Lower leg skin (tissue), 3 donors: ENCODE measurements at regions not wholly inside any gene's neighbourhood (a gene's known extent, or its start where the extent isn't known, plus 50 kb on each side); places are given as distances from the start of the nearest gene placed in this dataset.

Experiments
- CTCF ChIP-seq, 3 donors: fragments of 450-650 bp; IDR thresholded peaks; one replicate each; pipeline ENCODE4 v1.5.1; 2016; ENCODE audit warnings: antibody characterized with exemption in 3 of 3, mild to moderate bottlenecking in 3 of 3, moderate library complexity in 2 of 3
- POLR2A ChIP-seq, 2 donors: fragments of 450-650 bp; IDR thresholded peaks; one replicate each; pipeline ENCODE4 v1.6.1; 2016 to 2017; ENCODE audit warnings: antibody characterized with exemption in 2 of 2, mild to moderate bottlenecking in 1 of 2, moderate library complexity in 1 of 2

DNA sequence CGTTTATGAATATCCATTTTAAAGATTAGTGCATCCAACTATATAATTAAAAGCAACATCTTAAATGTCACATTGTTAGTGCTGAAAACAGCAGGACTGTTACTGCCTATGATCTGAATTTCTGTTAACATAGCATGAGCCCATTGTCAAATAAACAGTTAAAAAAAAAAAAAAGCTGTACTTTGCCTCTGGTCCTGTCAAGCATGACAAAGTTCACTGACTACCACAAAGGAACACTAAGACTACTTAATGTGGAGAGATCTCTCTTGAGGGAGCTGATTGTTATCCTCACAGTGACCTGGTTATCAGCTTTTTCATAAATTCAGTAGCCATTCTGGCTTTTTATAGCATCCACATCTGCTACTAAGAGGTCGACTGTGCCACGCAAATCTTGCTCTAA, 228.1 kb downstream of the TMEM200A start:
- TF ChIP-seq CTCF (IDR thresholded peaks at IDR 0.05) (no peak), POLR2A (IDR thresholded peaks at IDR 0.05) (no peak)
